Stimulated activated naive B cell treated with anti-CD40 and anti-IgM and Interleukin-4, amounts not matched to agents 10 μg/mL and 1 μg/mL and 100 μg/mL, for 72 hours (primary cell): ENCODE measurements at regions not wholly inside any gene's neighbourhood (a gene's known extent, or its start where the extent isn't known, plus 50 kb on each side); places are given as distances from the start of the nearest gene placed in this dataset.
"Not testable (repeated sequence)": the region's sequence is repeated elsewhere in the genome, so short reads cannot be mapped to it uniquely, and the experiment has no call there.

Experiments
- ATAC-seq, 2 donors: fragments of 150-1000 bp; cut with Tn5 transposase; replicated peaks; 2 replicates each; pipeline ENCODE4 v1.10.0; 2021; ENCODE audit warnings: moderate library complexity in 1 of 2
- DNase-seq: peaks from one replicate; pipeline ENCODE4 v3.0.0; 2021
- H3K27ac Mint-ChIP-seq: one replicate; pipeline ENCODE4 v1.8.0; 2022; ENCODE audit warnings: mild to moderate bottlenecking, mixed read lengths
- H3K27me3 Mint-ChIP-seq, 2 donors: one replicate each; pipeline ENCODE4 v1.8.0; 2022; ENCODE audit warnings: mixed read lengths in 2 of 2
- H3K36me3 Mint-ChIP-seq, 2 donors: one replicate each; pipeline ENCODE4 v1.8.0; 2022; ENCODE audit warnings: mixed read lengths in 2 of 2, mild to moderate bottlenecking in 1 of 2
- H3K4me1 Mint-ChIP-seq, 2 donors: one replicate each; pipeline ENCODE4 v1.8.0; 2022; ENCODE audit warnings: mixed read lengths in 2 of 2, mild to moderate bottlenecking in 1 of 2
- H3K4me3 Mint-ChIP-seq, 2 donors: one replicate each; pipeline ENCODE4 v1.8.0; 2022; ENCODE audit warnings: mild to moderate bottlenecking in 2 of 2, mixed read lengths in 2 of 2, moderate library complexity in 1 of 2
- H3K9me3 Mint-ChIP-seq, 2 donors: one replicate each; pipeline ENCODE4 v1.8.0; 2022; ENCODE audit warnings: mixed read lengths in 2 of 2, mild to moderate bottlenecking in 1 of 2

DNA sequence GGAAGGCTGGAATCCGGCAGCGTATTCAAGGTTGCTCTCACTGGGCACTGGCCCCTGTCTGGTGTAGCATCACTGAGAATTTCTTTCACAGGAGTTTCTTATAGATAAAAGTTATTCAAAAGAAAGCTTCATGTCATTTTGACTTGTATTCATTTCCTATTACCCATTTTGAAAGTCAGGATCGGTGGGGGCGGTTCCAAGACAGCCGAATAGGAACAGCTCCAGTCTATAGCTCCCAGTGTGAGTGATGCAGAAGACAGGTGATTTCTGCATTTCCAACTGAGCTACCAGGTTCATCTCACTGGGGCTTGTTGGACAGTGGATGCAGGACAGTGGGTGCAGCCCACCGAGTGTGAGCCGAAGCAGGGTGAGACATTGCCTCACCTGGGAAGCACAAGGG is 51.5 kb upstream of the CDC42EP3 start:
- not testable (repeated sequence) for ATAC-seq, H3K9me3 Mint-ChIP-seq, H3K4me3 Mint-ChIP-seq, H3K4me1 Mint-ChIP-seq, H3K36me3 Mint-ChIP-seq, H3K27ac Mint-ChIP-seq, DNase-seq
- peaks cover 8 to 11% of the 10 kb centered on the region in 2 donors for H3K27me3 Mint-ChIP-seq

DNA sequence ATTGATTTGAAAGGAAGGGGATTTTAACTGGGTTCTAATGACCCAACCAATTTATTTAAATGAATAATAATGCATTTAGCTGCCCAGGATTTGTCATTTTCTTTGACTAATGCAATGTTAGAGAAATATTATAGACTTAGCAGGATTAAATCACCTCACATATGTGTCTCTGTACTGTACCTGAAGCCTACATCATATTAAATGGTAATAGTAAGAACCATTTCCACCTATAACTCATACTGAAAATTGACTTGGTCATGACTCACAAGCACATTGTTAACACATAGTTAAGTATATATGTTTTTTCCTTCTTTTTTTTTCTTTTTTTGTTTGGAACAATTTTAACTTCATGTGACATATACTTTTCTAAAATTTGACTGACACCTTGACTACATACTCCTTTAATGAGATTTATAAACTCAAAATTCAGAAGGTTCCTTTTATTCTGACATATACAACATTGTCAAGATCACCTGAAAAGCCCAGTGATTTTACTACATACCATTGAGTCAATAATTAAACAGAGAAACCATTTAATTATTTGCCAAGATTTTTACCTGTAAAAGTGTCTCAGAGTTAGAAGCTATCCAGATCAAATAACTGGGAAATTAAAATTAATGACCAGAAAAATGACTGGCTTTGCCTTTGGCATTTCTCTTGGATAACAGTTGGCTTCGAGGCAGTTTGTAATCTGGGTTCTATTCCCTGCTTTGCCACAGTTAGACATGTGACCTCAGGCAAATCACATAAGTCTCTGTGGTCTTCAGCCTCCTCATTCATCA is 58.8 kb upstream of the CDC42EP3 start:
- Mint-ChIP-seq H3K4me3 (no peak overlapping the region), H3K27ac (no peak overlapping the region), H3K4me1 (peaks cover 2 to 5% of the 10 kb centered on the region in 2 donors), H3K27me3 (peaks cover 0 to 6% of the 10 kb centered on the region in 2 donors), H3K9me3 (peaks cover 0 to 5% of the 10 kb centered on the region in 2 donors), H3K36me3 (no peaks in the 10 kb centered on the region)
- ATAC-seq (no peak), DNase-seq (no peak)

DNA sequence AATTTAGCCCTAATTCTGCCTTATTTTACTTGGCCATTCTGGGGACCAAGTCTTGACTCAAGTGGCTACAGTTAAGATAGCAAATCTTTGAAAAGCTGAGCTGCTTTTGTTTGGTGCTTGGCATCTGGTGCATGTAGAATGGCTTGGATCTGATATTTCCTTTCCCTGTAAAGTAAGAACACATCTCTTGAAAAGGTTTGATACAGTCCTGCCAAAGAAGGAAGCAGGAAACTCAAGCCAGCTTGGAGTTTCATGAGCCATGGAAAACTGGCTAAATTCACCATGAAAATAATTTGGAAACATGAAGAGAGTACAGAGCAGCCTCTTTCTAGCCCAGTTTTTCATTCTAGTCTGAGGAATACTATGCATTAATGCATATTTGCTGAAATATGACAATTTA is 61.0 kb upstream of the CDC42EP3 start:
- not testable (repeated sequence) for H3K36me3 Mint-ChIP-seq, ATAC-seq, H3K27ac Mint-ChIP-seq, H3K4me1 Mint-ChIP-seq, H3K27me3 Mint-ChIP-seq, H3K4me3 Mint-ChIP-seq, H3K9me3 Mint-ChIP-seq, DNase-seq

- peaks cover 2 to 8% of the 10 kb centered on the region in 2 donors for H3K4me1 Mint-ChIP-seq
- H3K27me3 Mint-ChIP-seq: peaks cover 0 to 6% of the 10 kb centered on the region in 2 donors
- peaks cover 0 to under 1% of the 10 kb centered on the region in 2 donors for H3K9me3 Mint-ChIP-seq
- ATAC-seq (no peak), DNase-seq (no peak)
- H3K4me3 Mint-ChIP-seq: no peak overlapping the region
- no peak overlapping the region for H3K27ac Mint-ChIP-seq
- no peaks in the 10 kb centered on the region for H3K36me3 Mint-ChIP-seq
These were observed 61.8 kb upstream of the CDC42EP3 start for GRCh38 chr2:37733251-37733650.

DNA sequence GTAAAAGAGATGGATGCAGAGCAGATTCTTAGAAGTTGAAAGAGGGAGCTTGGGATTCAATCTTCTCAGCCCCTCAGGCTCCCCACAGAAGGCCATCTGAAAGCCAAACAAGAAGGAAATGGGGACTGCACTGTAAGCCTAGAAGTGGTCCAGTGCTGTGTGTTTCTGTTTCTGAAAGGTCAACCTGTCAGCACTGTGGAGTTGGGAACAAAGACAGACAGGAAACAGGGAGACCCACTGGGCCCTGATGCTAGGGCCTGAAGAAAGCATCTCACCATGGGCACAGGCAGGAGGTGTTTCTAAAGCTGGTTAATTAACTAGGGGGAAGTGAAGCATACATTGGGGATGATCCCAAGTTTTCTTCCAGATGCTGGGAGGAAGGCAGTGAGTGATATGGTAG is 62.5 kb upstream of the CDC42EP3 start:
- not testable (repeated sequence) for H3K27me3 Mint-ChIP-seq, H3K4me1 Mint-ChIP-seq, H3K4me3 Mint-ChIP-seq, DNase-seq, H3K36me3 Mint-ChIP-seq, ATAC-seq, H3K9me3 Mint-ChIP-seq, H3K27ac Mint-ChIP-seq

DNA sequence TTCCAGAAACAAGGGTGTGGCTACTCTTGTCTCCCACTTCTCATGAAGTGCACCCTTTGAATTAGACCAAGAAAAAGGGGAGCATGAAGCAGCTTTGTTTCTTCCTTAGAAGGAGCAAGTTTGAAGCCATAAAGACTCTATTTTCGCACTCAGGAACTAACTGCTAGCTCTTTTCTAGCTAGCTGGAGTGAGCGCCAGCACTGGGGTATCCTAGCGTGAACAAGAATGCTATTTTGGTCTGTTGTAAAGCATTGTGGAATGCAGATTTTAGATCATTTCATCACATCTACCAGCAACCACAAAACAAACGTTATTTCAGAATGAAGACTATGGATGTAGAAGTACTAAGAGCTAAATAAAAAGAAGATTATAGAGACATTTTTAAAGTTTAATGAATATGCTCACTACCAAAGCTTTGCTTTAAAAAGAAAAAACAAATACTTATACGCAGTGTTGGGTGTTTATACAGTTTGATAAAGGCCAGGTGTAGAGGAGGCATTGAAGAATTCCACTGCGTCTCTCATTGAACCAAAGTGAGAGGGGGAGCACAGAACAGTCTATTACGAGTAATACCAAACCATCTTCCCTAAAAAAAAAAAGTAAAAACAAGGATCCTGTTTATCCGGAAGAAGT is 63.6 kb upstream of the CDC42EP3 start:
- H3K4me1 Mint-ChIP-seq, H3K27me3 Mint-ChIP-seq, H3K36me3 Mint-ChIP-seq, ATAC-seq, DNase-seq, H3K27ac Mint-ChIP-seq, H3K9me3 Mint-ChIP-seq, H3K4me3 Mint-ChIP-seq: not testable (repeated sequence)

DNA sequence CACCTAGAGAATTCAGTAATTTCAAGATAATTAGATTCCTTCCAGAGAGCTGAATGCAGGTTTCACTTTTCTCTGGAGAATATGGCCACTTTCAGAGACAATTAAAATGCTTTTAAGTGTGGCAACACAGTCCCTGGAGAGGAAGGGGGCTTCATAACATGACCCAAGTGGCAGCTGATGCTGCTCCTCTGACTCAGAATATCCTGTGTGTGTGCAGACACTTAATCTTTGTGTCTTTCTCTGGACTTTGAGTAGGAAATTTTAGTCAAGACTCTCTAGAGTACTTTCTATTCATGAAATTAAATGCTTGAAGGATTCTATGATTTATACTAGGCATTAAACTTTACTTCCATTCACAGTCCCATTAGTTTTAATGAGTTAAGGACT is 64.1 kb upstream of the CDC42EP3 start:
- peak in 1 of 2 donors; percentile 23 for ATAC-seq
- not testable (repeated sequence) for DNase-seq, H3K4me1 Mint-ChIP-seq, H3K4me3 Mint-ChIP-seq, H3K9me3 Mint-ChIP-seq, H3K27me3 Mint-ChIP-seq, H3K27ac Mint-ChIP-seq, H3K36me3 Mint-ChIP-seq

DNA sequence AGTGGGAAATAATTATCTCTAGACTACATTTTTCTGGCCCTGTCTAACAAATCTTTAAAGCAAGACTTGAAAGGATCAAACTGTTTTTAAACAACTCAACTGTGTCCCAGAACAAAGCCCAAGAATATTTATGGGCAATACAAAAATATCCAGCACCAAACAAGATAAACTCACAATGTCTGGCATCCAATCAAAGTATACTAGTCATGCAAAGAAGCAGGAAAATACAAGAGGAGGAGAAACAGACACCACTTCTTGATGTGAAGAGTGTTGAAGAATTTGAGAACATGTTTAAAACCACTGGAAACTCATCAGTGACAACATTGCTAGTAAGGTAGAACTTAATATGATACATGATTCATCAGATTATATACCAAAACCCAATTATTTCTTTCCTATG is 66.1 kb upstream of the CDC42EP3 start:
- peaks cover 2 to 8% of the 10 kb centered on the region in 2 donors for H3K4me1 Mint-ChIP-seq
- peaks cover 0 to 6% of the 10 kb centered on the region in 2 donors for H3K27me3 Mint-ChIP-seq
- no peak overlapping the region for H3K27ac Mint-ChIP-seq
- no peaks in the 10 kb centered on the region for H3K9me3 Mint-ChIP-seq
- ATAC-seq (no peak), DNase-seq (no peak)
- no peaks in the 10 kb centered on the region for H3K36me3 Mint-ChIP-seq
- H3K4me3 Mint-ChIP-seq: no peak overlapping the region

DNA sequence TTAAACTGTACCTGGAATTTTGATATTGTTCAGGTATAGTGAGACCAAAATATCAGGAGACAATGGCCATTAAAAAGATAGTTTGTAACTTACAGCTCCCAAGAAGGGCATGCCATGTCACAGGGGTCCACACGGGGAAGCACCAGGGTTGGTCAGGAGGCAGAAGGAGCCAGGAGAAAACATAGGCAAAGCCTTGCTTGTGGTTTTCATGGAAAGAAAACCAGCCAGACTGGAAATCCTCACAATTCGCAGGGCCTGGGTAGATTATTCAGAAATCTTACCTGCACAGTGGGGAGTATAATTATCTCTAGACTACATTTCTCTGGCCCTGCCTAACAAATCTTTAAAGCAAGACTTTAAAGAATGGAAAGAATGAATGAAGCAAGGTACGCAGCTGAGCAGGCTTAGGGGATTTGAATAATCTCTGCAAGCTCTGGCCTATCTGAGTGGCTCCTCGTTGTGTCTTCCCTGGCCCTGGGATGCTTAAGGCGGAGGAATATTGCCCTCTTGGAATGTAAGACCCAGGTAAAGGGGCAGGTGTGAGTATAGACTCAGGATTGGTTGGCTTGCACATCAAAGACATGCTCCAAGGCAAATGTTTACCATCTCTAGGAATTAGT is 66.9 kb upstream of the CDC42EP3 start:
- peaks cover 2 to 8% of the 10 kb centered on the region in 2 donors for H3K4me1 Mint-ChIP-seq
- H3K9me3 Mint-ChIP-seq: no peaks in the 10 kb centered on the region
- H3K27me3 Mint-ChIP-seq: peaks cover 0 to 6% of the 10 kb centered on the region in 2 donors
- ATAC-seq: no peak
- DNase-seq: no peak
- no peak overlapping the region for H3K4me3 Mint-ChIP-seq
- H3K36me3 Mint-ChIP-seq: no peaks in the 10 kb centered on the region
- no peak overlapping the region for H3K27ac Mint-ChIP-seq

DNA sequence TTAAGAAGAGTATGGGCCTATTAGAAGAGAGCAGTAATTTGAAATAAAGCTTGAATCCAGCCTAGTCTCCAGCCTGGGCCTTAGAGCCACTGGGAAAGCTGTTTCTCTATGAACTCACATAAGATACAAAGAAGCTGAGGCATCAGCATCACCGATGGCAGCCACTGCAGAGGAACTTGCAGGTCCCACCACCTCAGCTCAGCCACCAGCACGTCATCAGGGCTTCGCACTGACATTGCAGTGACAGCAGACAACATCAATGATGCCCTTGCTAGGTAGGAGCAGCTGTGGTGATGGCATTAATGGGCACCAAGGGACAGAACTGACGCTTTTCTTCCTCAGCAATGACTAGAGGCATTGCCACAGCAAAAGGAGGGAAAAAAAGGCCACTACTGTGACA is 67.7 kb upstream of the CDC42EP3 start:
- Mint-ChIP-seq H3K4me1 (peaks cover 2 to 8% of the 10 kb centered on the region in 2 donors), H3K36me3 (no peaks in the 10 kb centered on the region), H3K9me3 (no peaks in the 10 kb centered on the region), H3K27ac (no peak overlapping the region), H3K4me3 (no peak overlapping the region), H3K27me3 (no peaks in the 10 kb centered on the region)
- no peak for ATAC-seq
- DNase-seq: no peak

DNA sequence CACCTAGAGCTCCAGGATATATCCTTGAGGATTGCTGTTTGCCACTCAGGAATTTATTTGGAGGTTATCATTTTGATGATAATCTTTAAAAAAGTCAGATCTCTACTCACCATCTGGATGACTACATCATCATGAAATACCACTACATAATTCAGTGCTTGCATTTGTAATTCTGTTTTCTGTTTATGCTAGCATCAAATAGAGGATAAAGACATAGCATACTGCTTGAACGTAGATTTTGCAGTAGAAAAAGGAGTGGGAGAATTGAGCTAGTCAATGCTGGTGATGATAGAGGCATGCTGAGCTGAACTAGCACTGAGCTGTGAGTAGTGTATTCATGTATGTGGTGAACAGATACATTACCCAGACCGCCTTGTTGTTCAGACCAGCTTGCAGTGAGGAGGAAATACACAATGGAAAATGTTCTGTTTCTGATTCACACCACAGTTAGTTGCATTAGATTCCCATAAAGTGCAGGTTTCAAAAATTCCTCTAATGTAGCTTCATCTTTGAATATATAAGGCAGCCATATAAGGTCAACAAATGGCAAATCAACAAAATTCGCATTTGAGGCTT is 68.8 kb upstream of the CDC42EP3 start:
- Mint-ChIP-seq H3K9me3 (no peaks in the 10 kb centered on the region), H3K27ac (no peak overlapping the region)

GRCh38 chr2:37742286-37742685 is 70.8 kb upstream of the CDC42EP3 start:
- no peak overlapping the region for H3K4me3 Mint-ChIP-seq

More for the DNA sequence above, 68.8 kb upstream of the CDC42EP3 start:
- Mint-ChIP-seq H3K4me3 (no peak overlapping the region), H3K36me3 (no peaks in the 10 kb centered on the region), H3K4me1 (peaks cover 0 to 3% of the 10 kb centered on the region in 2 donors), H3K27me3 (no peaks in the 10 kb centered on the region)
- ATAC-seq: no peak
- DNase-seq: no peak

DNA sequence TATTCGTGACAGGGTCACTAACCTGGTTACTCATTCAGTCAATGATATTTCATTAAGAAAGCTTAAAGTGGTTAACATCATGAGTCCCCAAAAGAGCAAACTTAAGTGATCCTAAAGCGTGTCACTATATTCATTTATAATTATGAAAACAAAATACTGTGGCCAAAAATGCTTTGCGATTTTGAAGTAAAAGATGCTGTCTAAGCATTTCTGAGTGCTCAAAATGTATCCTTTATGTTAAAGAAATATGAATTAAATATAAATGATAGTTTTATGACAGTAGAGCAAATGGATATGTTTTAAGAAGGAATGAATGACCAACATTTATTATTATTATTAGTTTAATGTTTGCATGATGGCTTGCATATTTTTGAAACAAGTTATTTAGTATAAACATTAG is 72.6 kb upstream of the CDC42EP3 start:
- H3K4me3 Mint-ChIP-seq: no peak overlapping the region
- H3K27ac Mint-ChIP-seq: no peak overlapping the region
- H3K36me3 Mint-ChIP-seq: no peaks in the 10 kb centered on the region
- no peaks in the 10 kb centered on the region for H3K9me3 Mint-ChIP-seq
- no peak for DNase-seq
- H3K27me3 Mint-ChIP-seq: no peaks in the 10 kb centered on the region
- peaks cover 1 to 5% of the 10 kb centered on the region in 2 donors for H3K4me1 Mint-ChIP-seq
- no peak for ATAC-seq

More at GRCh38 chr2:37742286-37742685, 70.8 kb upstream of the CDC42EP3 start:
- Mint-ChIP-seq H3K9me3 (no peaks in the 10 kb centered on the region), H3K4me1 (no peaks in the 10 kb centered on the region), H3K27ac (no peak overlapping the region), H3K27me3 (no peaks in the 10 kb centered on the region), H3K36me3 (no peaks in the 10 kb centered on the region)
- DNase-seq: no peak
- ATAC-seq: no peak

GRCh38 chr2:37744961-37745360 is 73.5 kb upstream of the CDC42EP3 start:
- H3K27me3 Mint-ChIP-seq, ATAC-seq, H3K36me3 Mint-ChIP-seq, H3K27ac Mint-ChIP-seq, H3K4me3 Mint-ChIP-seq, H3K9me3 Mint-ChIP-seq, DNase-seq, H3K4me1 Mint-ChIP-seq: not testable (repeated sequence)
